ENCODE measurements at regions not wholly inside any gene's neighbourhood (a gene's known extent, or its start where the extent isn't known, plus 50 kb on each side); places are given as distances from the start of the nearest gene placed in this dataset.
"Not testable (repeated sequence)": the region's sequence is repeated elsewhere in the genome, so short reads cannot be mapped to it uniquely, and the experiment has no call there.

- H3K4me1 Mint-ChIP-seq = no peaks in the 10 kb centered on the region
- no peaks in the 10 kb centered on the region for H3K9me3 Mint-ChIP-seq
- H3K27me3 Mint-ChIP-seq = no peaks in the 10 kb centered on the region
- DNase-seq = no peak
- no peak overlapping the region for H3K4me3 Mint-ChIP-seq
- no peak overlapping the region for H3K27ac Mint-ChIP-seq
- no peaks in the 10 kb centered on the region for H3K36me3 Mint-ChIP-seq
These were observed 171.4 kb upstream of the NPY2R start for GRCh38 chr4:155037031-155037430.

- DNase-seq = no peak
- no peaks in the 10 kb centered on the region for H3K4me1 Mint-ChIP-seq
- no peaks in the 10 kb centered on the region for H3K36me3 Mint-ChIP-seq
- H3K4me3 Mint-ChIP-seq = no peak overlapping the region
- H3K27me3 Mint-ChIP-seq = no peaks in the 10 kb centered on the region
- no peaks in the 10 kb centered on the region for H3K9me3 Mint-ChIP-seq
- H3K27ac Mint-ChIP-seq = no peak overlapping the region
These were observed 170.0 kb upstream of the NPY2R start for GRCh38 chr4:155038459-155038858.

GRCh38 chr4:155039162-155039561, 169.3 kb upstream of the NPY2R start:
- H3K27me3 Mint-ChIP-seq = no peaks in the 10 kb centered on the region
- no peak for DNase-seq
- no peaks in the 10 kb centered on the region for H3K4me1 Mint-ChIP-seq
- H3K9me3 Mint-ChIP-seq = no peaks in the 10 kb centered on the region
- no peak overlapping the region for H3K27ac Mint-ChIP-seq
- no peak overlapping the region for H3K4me3 Mint-ChIP-seq
- H3K36me3 Mint-ChIP-seq = no peaks in the 10 kb centered on the region

GRCh38 chr4:155040031-155040430, 168.4 kb upstream of the NPY2R start:
- Mint-ChIP-seq H3K27ac (no peak overlapping the region), H3K27me3 (no peaks in the 10 kb centered on the region), H3K9me3 (no peaks in the 10 kb centered on the region), H3K4me3 (no peak overlapping the region), H3K4me1 (no peaks in the 10 kb centered on the region), H3K36me3 (no peaks in the 10 kb centered on the region)
- no peak for DNase-seq

- H3K4me1 Mint-ChIP-seq = no peaks in the 10 kb centered on the region
- no peaks in the 10 kb centered on the region for H3K27me3 Mint-ChIP-seq
- no peak overlapping the region for H3K27ac Mint-ChIP-seq
- H3K36me3 Mint-ChIP-seq = no peaks in the 10 kb centered on the region
- no peaks in the 10 kb centered on the region for H3K9me3 Mint-ChIP-seq
- H3K4me3 Mint-ChIP-seq = no peak overlapping the region
- DNase-seq = no peak
These were observed 166.4 kb upstream of the NPY2R start for GRCh38 chr4:155042014-155042413.

GRCh38 chr4:155044251-155044650, 164.2 kb upstream of the NPY2R start:
- DNase-seq, H3K4me3 Mint-ChIP-seq, H3K4me1 Mint-ChIP-seq, H3K27ac Mint-ChIP-seq, H3K9me3 Mint-ChIP-seq, H3K36me3 Mint-ChIP-seq, H3K27me3 Mint-ChIP-seq: not testable (repeated sequence)

- Mint-ChIP-seq H3K4me1 (no peaks in the 10 kb centered on the region), H3K27me3 (peaks cover 3% of the 10 kb centered on the region), H3K9me3 (no peaks in the 10 kb centered on the region), H3K36me3 (no peaks in the 10 kb centered on the region), H3K27ac (no peak overlapping the region), H3K4me3 (no peak overlapping the region)
- DNase-seq = no peak
These were observed 160.7 kb upstream of the NPY2R start for GRCh38 chr4:155047755-155048154.

- H3K36me3 Mint-ChIP-seq, DNase-seq, H3K27ac Mint-ChIP-seq, H3K4me1 Mint-ChIP-seq, H3K9me3 Mint-ChIP-seq, H3K4me3 Mint-ChIP-seq, H3K27me3 Mint-ChIP-seq: not testable (repeated sequence)
These were observed 154.4 kb upstream of the NPY2R start for GRCh38 chr4:155054042-155054441.

- no peak for DNase-seq
- Mint-ChIP-seq H3K27me3 (no peaks in the 10 kb centered on the region), H3K9me3 (no peaks in the 10 kb centered on the region), H3K4me3 (no peak overlapping the region), H3K4me1 (no peaks in the 10 kb centered on the region), H3K27ac (no peak overlapping the region), H3K36me3 (no peaks in the 10 kb centered on the region)
These were observed 148.0 kb upstream of the NPY2R start for GRCh38 chr4:155060419-155060818.

- Mint-ChIP-seq H3K9me3 (no peaks in the 10 kb centered on the region), H3K36me3 (no peaks in the 10 kb centered on the region), H3K4me3 (no peak overlapping the region), H3K27me3 (no peaks in the 10 kb centered on the region), H3K4me1 (no peaks in the 10 kb centered on the region), H3K27ac (no peak overlapping the region)
- no peak for DNase-seq
These were observed 147.6 kb upstream of the NPY2R start for GRCh38 chr4:155060873-155061272.

GRCh38 chr4:155062948-155063347, 145.5 kb upstream of the NPY2R start:
- Mint-ChIP-seq H3K4me3 (no peak overlapping the region), H3K27me3 (no peaks in the 10 kb centered on the region)

GRCh38 chr4:155064934-155065333, 143.5 kb upstream of the NPY2R start:
- not testable (repeated sequence) for H3K4me3 Mint-ChIP-seq, H3K27ac Mint-ChIP-seq, DNase-seq, H3K36me3 Mint-ChIP-seq, H3K9me3 Mint-ChIP-seq, H3K4me1 Mint-ChIP-seq, H3K27me3 Mint-ChIP-seq

More at GRCh38 chr4:155062948-155063347, 145.5 kb upstream of the NPY2R start:
- no peak for DNase-seq
- Mint-ChIP-seq H3K9me3 (no peaks in the 10 kb centered on the region), H3K4me1 (no peaks in the 10 kb centered on the region), H3K27ac (no peak overlapping the region), H3K36me3 (no peaks in the 10 kb centered on the region)

- H3K4me1 Mint-ChIP-seq = no peaks in the 10 kb centered on the region
- no peaks in the 10 kb centered on the region for H3K9me3 Mint-ChIP-seq
- H3K4me3 Mint-ChIP-seq = no peak overlapping the region
- H3K27me3 Mint-ChIP-seq = no peaks in the 10 kb centered on the region
- DNase-seq = no peak
- no peaks in the 10 kb centered on the region for H3K36me3 Mint-ChIP-seq
- no peak overlapping the region for H3K27ac Mint-ChIP-seq
These were observed 141.6 kb upstream of the NPY2R start for GRCh38 chr4:155066871-155067270.

- Mint-ChIP-seq H3K27ac (no peak overlapping the region), H3K36me3 (no peaks in the 10 kb centered on the region), H3K4me1 (no peaks in the 10 kb centered on the region), H3K4me3 (no peak overlapping the region), H3K9me3 (no peaks in the 10 kb centered on the region), H3K27me3 (no peaks in the 10 kb centered on the region)
- DNase-seq = no peak
These were observed 136.5 kb upstream of the NPY2R start for GRCh38 chr4:155071962-155072361.

GRCh38 chr4:155072417-155072816, 136.0 kb upstream of the NPY2R start:
- Mint-ChIP-seq H3K27me3 (no peaks in the 10 kb centered on the region), H3K4me1 (no peaks in the 10 kb centered on the region), H3K4me3 (no peak overlapping the region), H3K36me3 (no peaks in the 10 kb centered on the region), H3K9me3 (no peaks in the 10 kb centered on the region), H3K27ac (no peak overlapping the region)
- DNase-seq = no peak

- H3K4me3 Mint-ChIP-seq = no peak overlapping the region
- H3K36me3 Mint-ChIP-seq = no peaks in the 10 kb centered on the region
- H3K27ac Mint-ChIP-seq = no peak overlapping the region
- no peaks in the 10 kb centered on the region for H3K4me1 Mint-ChIP-seq
- no peaks in the 10 kb centered on the region for H3K9me3 Mint-ChIP-seq
- no peak for DNase-seq
- no peaks in the 10 kb centered on the region for H3K27me3 Mint-ChIP-seq
These were observed 134.6 kb upstream of the NPY2R start for GRCh38 chr4:155073852-155074251.

- Mint-ChIP-seq H3K27ac (no peak overlapping the region), H3K9me3 (no peaks in the 10 kb centered on the region), H3K4me3 (no peak overlapping the region), H3K4me1 (no peaks in the 10 kb centered on the region), H3K27me3 (no peaks in the 10 kb centered on the region), H3K36me3 (no peaks in the 10 kb centered on the region)
- no peak for DNase-seq
These were observed 132.1 kb upstream of the NPY2R start for GRCh38 chr4:155076256-155076785.

All from activated naive CD8-positive, alpha-beta T cell treated with anti-CD3 and anti-CD28 coated beads for 36 hours (primary cell).